H9 (cell line): ENCODE measurements at regions not wholly inside any gene's neighbourhood (a gene's known extent, or its start where the extent isn't known, plus 50 kb on each side); places are given as distances from the start of the nearest gene placed in this dataset.

ENCODE experiments used
- DNase-seq: peaks from one replicate; pipeline ENCODE4 v3.0.0-alpha.2; 2017
- H2AFZ ChIP-seq: one replicate; pipeline ENCODE4 v1.6.1; 2013; ENCODE audit warnings: mild to moderate bottlenecking, low read length, control low read depth, moderate library complexity
- H2AK5ac ChIP-seq: 2 replicates; pipeline ENCODE4 v1.6.1; 2013; ENCODE audit warnings: low read length, control low read depth, mixed read lengths; ENCODE audit not compliant: insufficient read length
- H2BK120ac ChIP-seq: one replicate; pipeline ENCODE4 v1.6.1; 2013; ENCODE audit warnings: low read depth, mild to moderate bottlenecking, low read length, control low read depth, inconsistent platforms; ENCODE audit not compliant: poor library complexity, severe bottlenecking
- H2BK12ac ChIP-seq: 2 replicates; pipeline ENCODE4 v1.6.1; 2013; ENCODE audit warnings: low read length, control low read depth, mixed read lengths, low read depth; ENCODE audit not compliant: insufficient read length
- H2BK15ac ChIP-seq: 2 replicates; pipeline ENCODE4 v1.6.1; 2013; ENCODE audit warnings: low read depth, low read length, control low read depth
- H2BK20ac ChIP-seq: one replicate; pipeline ENCODE4 v1.6.1; 2013; ENCODE audit warnings: low read depth, mild to moderate bottlenecking, low read length, control low read depth, inconsistent platforms; ENCODE audit not compliant: poor library complexity, severe bottlenecking
- H2BK5ac ChIP-seq: 2 replicates; pipeline ENCODE4 v1.6.1; 2013; ENCODE audit warnings: low read length, control low read depth, mixed read lengths; ENCODE audit not compliant: insufficient read length
- H3K14ac ChIP-seq: 2 replicates; pipeline ENCODE4 v1.6.1; 2013; ENCODE audit warnings: low read length, control low read depth; ENCODE audit not compliant: insufficient read depth
- H3K18ac ChIP-seq: 2 replicates; pipeline ENCODE4 v1.6.1; 2013; ENCODE audit warnings: low read depth, mild to moderate bottlenecking, mixed read lengths, low read length, control low read depth; ENCODE audit not compliant: insufficient read length
- H3K23ac ChIP-seq: 2 replicates; pipeline ENCODE4 v1.6.1; 2013; ENCODE audit warnings: low read length, control low read depth, mixed read lengths, low read depth; ENCODE audit not compliant: insufficient read length
- H3K23me2 ChIP-seq: 2 replicates; pipeline ENCODE4 v1.6.1; 2013; ENCODE audit warnings: low read depth, mild to moderate bottlenecking, mixed read lengths, low read length, control low read depth; ENCODE audit not compliant: insufficient read length, poor library complexity, severe bottlenecking
- H3K27ac ChIP-seq: 2 replicates; pipeline ENCODE4 v1.5.1; 2013; ENCODE audit warnings: low read length, control low read depth, mixed read lengths, low read depth; ENCODE audit not compliant: insufficient read length
- H3K27me3 ChIP-seq: 2 replicates; pipeline ENCODE4 v1.6.1; 2013; ENCODE audit warnings: low read length, control low read depth, inconsistent platforms; ENCODE audit not compliant: insufficient read depth
- H3K4ac ChIP-seq: 2 replicates; pipeline ENCODE4 v1.6.1; 2013; ENCODE audit warnings: low read depth, mild to moderate bottlenecking, control low read depth, inconsistent platforms, low read length, moderate library complexity
- H3K4me1 ChIP-seq: 2 replicates; pipeline ENCODE4 v1.6.1; 2013; ENCODE audit warnings: low read length, control low read depth, inconsistent platforms; ENCODE audit not compliant: insufficient read depth
- H3K4me2 ChIP-seq: 2 replicates; pipeline ENCODE4 v1.6.1; 2013; ENCODE audit warnings: low read length, control low read depth, mixed read lengths; ENCODE audit not compliant: insufficient read length, insufficient read depth
- H3K56ac ChIP-seq: 2 replicates; pipeline ENCODE4 v1.6.1; 2013; ENCODE audit warnings: low read depth, mild to moderate bottlenecking, mixed read lengths, low read length, control low read depth; ENCODE audit not compliant: insufficient read length
- H3K79me1 ChIP-seq: 2 replicates; pipeline ENCODE4 v1.6.1; 2013; ENCODE audit warnings: low read depth, mild to moderate bottlenecking, moderate library complexity, low read length, control low read depth, inconsistent platforms; ENCODE audit not compliant: insufficient read depth, poor library complexity, severe bottlenecking
- H3K79me2 ChIP-seq: 2 replicates; pipeline ENCODE4 v1.6.1; 2013; ENCODE audit warnings: low read length, control low read depth, inconsistent platforms; ENCODE audit not compliant: insufficient read depth
- H3K9ac ChIP-seq: 2 replicates; pipeline ENCODE4 v1.6.1; 2013; ENCODE audit warnings: low read length, control low read depth, mixed read lengths; ENCODE audit not compliant: insufficient read length; ENCODE audit errors: extremely low read depth
- H3K9me3 ChIP-seq: one replicate; pipeline ENCODE4 v1.6.1; 2013; ENCODE audit warnings: low read depth, low read length, inconsistent platforms; ENCODE audit not compliant: control insufficient read depth
- H3T11ph ChIP-seq: one replicate; pipeline ENCODE4 v1.6.1; 2013; ENCODE audit warnings: mild to moderate bottlenecking, low read length, control low read depth, inconsistent platforms
- H4K20me1 ChIP-seq: one replicate; pipeline ENCODE4 v1.6.1; 2013; ENCODE audit not compliant: control insufficient read depth, insufficient read length, insufficient read depth
- H4K5ac ChIP-seq: 2 replicates; pipeline ENCODE4 v1.6.1; 2013; ENCODE audit warnings: low read depth, mild to moderate bottlenecking, mixed read lengths, low read length, control low read depth; ENCODE audit not compliant: insufficient read length
- H4K8ac ChIP-seq: replicated peaks from 2 replicates; pipeline ENCODE4 v1.6.1; 2013; ENCODE audit warnings: low read length, control low read depth, mixed read lengths, low read depth; ENCODE audit not compliant: insufficient read length
- H4K91ac ChIP-seq: 2 replicates; pipeline ENCODE4 v1.6.1; 2013; ENCODE audit warnings: low read depth, mild to moderate bottlenecking, moderate library complexity, mixed read lengths, low read length, control low read depth; ENCODE audit not compliant: insufficient read length
- H3K27ac Mint-ChIP-seq, 3 experiments: 2 replicates in 2 of 3; 3 replicates in 1 of 3; pipeline ENCODE4 v1.8.0; 2020 to 2021; ENCODE audit warnings: mixed read lengths in 3 of 3, mild to moderate bottlenecking in 1 of 3, moderate library complexity in 1 of 3
- H3K27me3 Mint-ChIP-seq: 2 replicates; pipeline ENCODE4 v1.8.0; 2021; ENCODE audit warnings: low read depth, mild to moderate bottlenecking, moderate library complexity, mixed read lengths
- H3K36me3 Mint-ChIP-seq, 3 experiments: 2 replicates in 2 of 3; 3 replicates in 1 of 3; pipeline ENCODE4 v1.8.0; 2020 to 2021; ENCODE audit warnings: low read depth in 3 of 3, mixed read lengths in 3 of 3; ENCODE audit not compliant: insufficient read depth in 1 of 3
- H3K4me1 Mint-ChIP-seq, 2 experiments: 2 replicates each; pipeline ENCODE4 v1.8.0; 2020; ENCODE audit warnings: mixed read lengths in 2 of 2
- H3K4me3 Mint-ChIP-seq, 2 experiments: 2 replicates in 1 of 2; 3 replicates in 1 of 2; pipeline ENCODE4 v1.8.0; 2020 to 2021; ENCODE audit warnings: mild to moderate bottlenecking in 2 of 2, mixed read lengths in 2 of 2, moderate library complexity in 1 of 2
- H3K9me3 Mint-ChIP-seq, 2 experiments: 2 replicates in 1 of 2; 3 replicates in 1 of 2; pipeline ENCODE4 v1.8.0; 2020; ENCODE audit warnings: mild to moderate bottlenecking in 2 of 2, mixed read lengths in 2 of 2, moderate library complexity in 1 of 2
- WGBS: extraction: QIAGEN DNeasy Blood & Tissue Kit; methylation state at CpG from one replicate; pipeline ENCODE4 v1.1.7; 2013; ENCODE audit warnings: missing lambda C conversion rate, low lambda C conversion rate, mixed read lengths; ENCODE audit not compliant: insufficient read length; ENCODE audit errors: extremely low coverage; 5-methylcytosine and 5-hydroxymethylcytosine counted together
- TF ChIP-seq, protein P1 (sequence below): fragments of 200-600 bp; sonication (generic); conservative IDR thresholded peaks from 3 replicates; pipeline ENCODE4 v1.8.0; 2021; ENCODE audit warnings: antibody characterized with exemption, mild to moderate bottlenecking

- H3K27ac Mint-ChIP-seq, result no peak overlapping the region
These were observed 72.4 kb upstream of the CARD18 start for GRCh38 chr11:105211806-105212554.

More at GRCh38 chr11:105211806-105212554, 72.4 kb upstream of the CARD18 start:
- TF ChIP-seq, protein P1, sequence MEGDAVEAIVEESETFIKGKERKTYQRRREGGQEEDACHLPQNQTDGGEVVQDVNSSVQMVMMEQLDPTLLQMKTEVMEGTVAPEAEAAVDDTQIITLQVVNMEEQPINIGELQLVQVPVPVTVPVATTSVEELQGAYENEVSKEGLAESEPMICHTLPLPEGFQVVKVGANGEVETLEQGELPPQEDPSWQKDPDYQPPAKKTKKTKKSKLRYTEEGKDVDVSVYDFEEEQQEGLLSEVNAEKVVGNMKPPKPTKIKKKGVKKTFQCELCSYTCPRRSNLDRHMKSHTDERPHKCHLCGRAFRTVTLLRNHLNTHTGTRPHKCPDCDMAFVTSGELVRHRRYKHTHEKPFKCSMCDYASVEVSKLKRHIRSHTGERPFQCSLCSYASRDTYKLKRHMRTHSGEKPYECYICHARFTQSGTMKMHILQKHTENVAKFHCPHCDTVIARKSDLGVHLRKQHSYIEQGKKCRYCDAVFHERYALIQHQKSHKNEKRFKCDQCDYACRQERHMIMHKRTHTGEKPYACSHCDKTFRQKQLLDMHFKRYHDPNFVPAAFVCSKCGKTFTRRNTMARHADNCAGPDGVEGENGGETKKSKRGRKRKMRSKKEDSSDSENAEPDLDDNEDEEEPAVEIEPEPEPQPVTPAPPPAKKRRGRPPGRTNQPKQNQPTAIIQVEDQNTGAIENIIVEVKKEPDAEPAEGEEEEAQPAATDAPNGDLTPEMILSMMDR, result no peak
- Mint-ChIP-seq H3K4me1 (no peaks in the 10 kb centered on the region), H3K36me3 (no peaks in the 10 kb centered on the region), H3K27me3 (no peaks in the 10 kb centered on the region), H3K4me3 (no peak overlapping the region), H3K9me3 (no peaks in the 10 kb centered on the region)
- no peaks in the 10 kb centered on the region for H3K23me2 ChIP-seq
- H2BK20ac ChIP-seq, result no peak overlapping the region
- no peak overlapping the region for H3K4ac ChIP-seq
- no peak overlapping the region for H3K14ac ChIP-seq
- H3K23ac ChIP-seq, result no peak overlapping the region
- no peak overlapping the region for H3T11ph ChIP-seq
- H3K79me2 ChIP-seq, result no peaks in the 10 kb centered on the region
- H3K9me3 ChIP-seq, result no peaks in the 10 kb centered on the region
- no peak overlapping the region for H3K18ac ChIP-seq
- no peak overlapping the region for H2BK120ac ChIP-seq
- no peaks in the 10 kb centered on the region for H3K4me1 ChIP-seq
- no CpG with 5 or more reads among the region's 5 CpGs for WGBS
- H3K9ac ChIP-seq, result no peak overlapping the region
- no peak overlapping the region for H2AFZ ChIP-seq
- no peaks in the 10 kb centered on the region for H3K79me1 ChIP-seq
- no peak overlapping the region for H2BK12ac ChIP-seq
- H4K5ac ChIP-seq, result no peak overlapping the region
- no peak overlapping the region for H2AK5ac ChIP-seq
- no peak overlapping the region for H4K8ac ChIP-seq
- H2BK5ac ChIP-seq, result no peak overlapping the region
- H4K20me1 ChIP-seq, result no peaks in the 10 kb centered on the region
- H3K27me3 ChIP-seq, result no peaks in the 10 kb centered on the region
- H3K56ac ChIP-seq, result no peak overlapping the region
- H3K27ac ChIP-seq, result no peak overlapping the region
- no peak overlapping the region for H3K4me2 ChIP-seq
- H2BK15ac ChIP-seq, result no peak overlapping the region
- no peak for DNase-seq
- no peak overlapping the region for H4K91ac ChIP-seq
